ENCODE measurements at regions not wholly inside any gene's neighbourhood (a gene's known extent, or its start where the extent isn't known, plus 50 kb on each side); places are given as distances from the start of the nearest gene placed in this dataset.

GRCh38 chr18:61989138-61989537 lies 96.3 kb upstream of the RNF152 start:
- DNase-seq (ENCODE audit: low read depth) = no peak

- DNase-seq (ENCODE audit: low read depth) = no peak
Measured at GRCh38 chr18:61988100-61988499, 95.3 kb upstream of the RNF152 start.

DNA sequence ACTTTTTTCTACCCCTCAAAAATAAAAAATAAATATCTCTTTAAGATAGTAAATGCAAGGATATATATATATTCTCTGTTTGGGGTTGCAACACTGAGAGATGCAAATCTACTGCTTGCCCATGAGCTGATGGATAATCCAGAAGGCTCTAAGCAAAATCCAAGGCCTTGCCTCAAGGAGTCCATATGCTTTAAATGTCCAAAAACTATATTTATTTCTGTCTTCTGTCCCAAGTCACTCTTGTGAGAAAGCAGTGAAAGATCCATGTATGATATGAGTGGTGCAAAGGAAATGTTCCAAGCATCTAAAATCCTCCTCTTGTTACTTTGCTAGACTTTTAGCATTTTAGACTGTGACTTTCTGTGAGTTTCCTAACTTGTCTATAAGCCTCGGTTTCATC lies 92.9 kb upstream of the RNF152 start:
- no peak for DNase-seq (ENCODE audit: low read depth)

- DNase-seq (ENCODE audit: low read depth) = no peak
Measured at GRCh38 chr18:61984349-61984748, 91.5 kb upstream of the RNF152 start.

GRCh38 chr18:61982475-61982874 lies 89.7 kb upstream of the RNF152 start:
- DNase-seq (ENCODE audit: low read depth) = no peak

GRCh38 chr18:61980355-61980754 lies 87.5 kb upstream of the RNF152 start:
- peak; percentile 92 for DNase-seq (ENCODE audit: low read depth)

DNA sequence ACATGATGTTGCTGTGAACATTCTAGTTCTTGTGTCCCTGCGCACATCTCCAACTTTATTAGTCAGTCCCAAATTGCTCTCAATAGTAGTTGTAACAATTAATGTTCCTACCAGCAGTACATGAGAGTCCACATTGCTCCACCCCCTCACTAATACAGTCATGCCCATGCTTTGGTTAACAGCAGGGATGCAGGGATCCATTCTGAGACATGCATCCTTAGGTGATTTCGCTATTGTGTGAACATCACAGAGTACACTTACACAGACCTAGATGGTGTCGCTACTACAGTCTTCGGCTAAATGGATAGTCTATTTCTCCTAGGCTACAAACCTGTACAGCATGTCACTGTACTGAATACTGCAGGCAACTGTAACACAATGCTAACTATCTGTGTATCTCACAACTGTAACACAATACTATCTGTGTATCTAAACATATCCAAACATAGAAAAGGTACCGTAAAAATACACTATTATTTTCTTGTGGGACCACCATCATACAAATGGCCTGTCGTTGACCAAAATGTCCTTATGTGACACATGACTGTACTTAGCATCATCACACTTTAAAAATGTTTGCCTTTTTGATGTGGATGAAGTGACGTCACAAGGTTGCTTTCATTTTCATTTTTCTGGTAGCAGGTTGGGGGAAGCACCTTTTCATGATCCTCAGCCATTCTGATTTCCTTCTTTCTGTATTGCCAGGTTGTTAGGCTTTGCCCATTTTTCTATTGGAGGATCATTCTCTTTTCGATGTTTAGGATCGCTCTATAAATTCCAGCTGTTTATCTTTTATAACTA lies 82.9 kb upstream of the RNF152 start:
- DNase-seq (ENCODE audit: low read depth) = no peak

DNA sequence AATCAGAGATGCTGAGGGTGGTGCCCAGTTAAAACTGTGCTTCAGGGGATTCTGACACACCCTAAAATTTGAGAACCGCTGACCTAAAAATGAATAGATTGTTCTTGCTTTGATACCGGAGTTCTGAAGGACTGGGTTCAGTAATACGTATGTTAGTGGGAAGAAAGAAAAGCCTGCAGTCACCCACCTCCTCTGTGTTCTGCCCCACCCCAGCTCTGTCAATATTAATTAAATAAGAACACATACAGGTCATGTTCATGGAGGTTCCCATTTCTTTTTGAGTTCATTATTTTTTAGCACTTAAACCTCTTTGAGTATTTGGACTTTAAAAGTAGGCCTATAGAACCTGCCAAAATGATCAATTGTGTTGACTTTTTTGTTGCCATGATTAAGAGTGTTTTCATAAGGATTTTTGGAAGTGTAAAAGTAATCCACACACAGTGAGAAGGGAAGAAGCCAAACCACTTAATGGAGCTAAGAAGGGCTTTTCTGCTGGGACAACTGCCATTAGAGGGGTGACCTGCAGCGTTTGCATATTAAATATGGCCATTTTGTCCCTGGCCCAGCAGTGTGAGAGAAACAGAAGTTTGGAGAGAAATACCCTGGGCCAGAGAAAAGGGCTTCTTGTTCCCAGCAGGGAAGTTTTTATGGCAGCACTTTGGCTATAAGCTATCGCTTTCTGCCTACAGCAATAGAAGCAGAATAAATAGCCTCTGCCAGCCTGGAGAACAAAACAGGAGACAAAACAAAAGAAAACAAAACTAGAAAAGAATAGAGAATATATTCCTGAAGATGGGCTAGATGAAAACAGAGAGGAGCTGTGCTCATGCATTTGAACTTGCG lies 80.7 kb upstream of the RNF152 start:
- DNase-seq (ENCODE audit: low read depth) = no peak

GRCh38 chr18:61972389-61973264 lies 79.8 kb upstream of the RNF152 start:
- no peak for DNase-seq (ENCODE audit: low read depth)

DNA sequence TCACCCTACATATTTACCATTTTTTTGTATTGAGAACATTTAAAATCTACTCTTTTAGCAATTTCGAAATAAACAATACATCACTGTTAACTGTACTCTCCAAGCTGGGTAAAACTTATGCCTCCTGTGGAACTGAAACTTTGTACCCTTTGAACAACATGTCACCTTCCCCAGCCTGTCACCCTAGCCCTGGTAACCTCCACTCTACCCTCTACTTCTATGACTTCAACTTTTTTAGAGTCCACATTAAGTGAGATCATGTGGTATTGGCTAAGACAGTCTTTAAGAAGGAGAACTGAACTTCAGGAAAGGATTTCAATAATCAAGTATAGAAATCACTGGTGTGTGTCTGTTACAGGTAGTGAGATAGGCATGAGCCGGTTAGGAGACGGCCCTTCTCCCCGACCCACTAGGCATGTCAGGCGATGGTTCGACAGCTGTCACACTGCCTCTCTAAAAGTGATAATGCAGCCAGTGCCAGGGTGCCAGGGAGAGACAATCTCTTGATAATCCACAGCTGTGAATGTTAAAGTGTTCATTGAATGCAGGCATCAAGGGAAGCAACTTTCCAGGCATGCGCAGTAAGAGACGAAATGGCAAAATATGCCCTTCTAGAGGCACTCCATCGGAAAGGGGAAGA lies 74.6 kb upstream of the RNF152 start:
- DNase-seq (ENCODE audit: low read depth) = no peak

DNA sequence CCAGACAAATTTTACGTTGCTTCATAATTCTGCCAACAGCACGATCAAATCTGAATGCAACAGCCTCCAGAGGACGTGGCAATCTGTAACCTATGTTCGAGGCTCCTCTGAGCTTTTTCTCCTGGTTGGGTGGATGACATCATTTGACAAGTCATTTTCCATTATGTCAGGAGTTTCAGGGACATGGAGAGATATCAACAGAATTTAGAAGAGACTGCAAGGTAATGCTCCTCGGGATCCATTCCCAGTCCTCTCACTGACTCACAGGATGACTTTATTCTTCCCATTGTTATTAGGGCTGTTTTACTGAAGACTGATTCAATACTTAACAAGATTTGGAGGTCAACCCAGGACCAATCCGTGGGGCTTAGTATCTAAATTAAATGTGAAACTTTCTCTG lies 72.5 kb upstream of the RNF152 start:
- DNase-seq (ENCODE audit: low read depth) = no peak

DNA sequence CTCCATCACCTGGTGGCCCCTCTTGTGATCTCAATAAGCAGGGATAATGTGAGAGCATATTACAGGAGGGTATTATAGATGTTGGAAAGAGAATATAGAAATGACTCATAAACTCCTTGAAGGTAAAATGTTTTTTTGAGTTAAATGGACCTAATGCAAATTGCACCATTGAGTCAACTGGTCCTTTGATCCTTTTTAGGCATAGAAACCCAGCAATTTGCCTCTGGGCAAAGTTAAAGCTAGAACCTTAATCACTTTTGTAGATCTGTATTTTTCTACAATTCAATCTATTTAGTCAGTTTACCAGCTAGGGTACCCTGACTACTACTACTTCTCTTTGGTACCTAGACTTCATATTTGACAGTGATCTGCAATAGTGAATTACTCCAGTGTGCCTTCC lies 71.8 kb upstream of the RNF152 start:
- DNase-seq (ENCODE audit: low read depth) = no peak

- no peak for DNase-seq (ENCODE audit: low read depth)
Measured at GRCh38 chr18:61963705-61964104, 70.9 kb upstream of the RNF152 start.

DNA sequence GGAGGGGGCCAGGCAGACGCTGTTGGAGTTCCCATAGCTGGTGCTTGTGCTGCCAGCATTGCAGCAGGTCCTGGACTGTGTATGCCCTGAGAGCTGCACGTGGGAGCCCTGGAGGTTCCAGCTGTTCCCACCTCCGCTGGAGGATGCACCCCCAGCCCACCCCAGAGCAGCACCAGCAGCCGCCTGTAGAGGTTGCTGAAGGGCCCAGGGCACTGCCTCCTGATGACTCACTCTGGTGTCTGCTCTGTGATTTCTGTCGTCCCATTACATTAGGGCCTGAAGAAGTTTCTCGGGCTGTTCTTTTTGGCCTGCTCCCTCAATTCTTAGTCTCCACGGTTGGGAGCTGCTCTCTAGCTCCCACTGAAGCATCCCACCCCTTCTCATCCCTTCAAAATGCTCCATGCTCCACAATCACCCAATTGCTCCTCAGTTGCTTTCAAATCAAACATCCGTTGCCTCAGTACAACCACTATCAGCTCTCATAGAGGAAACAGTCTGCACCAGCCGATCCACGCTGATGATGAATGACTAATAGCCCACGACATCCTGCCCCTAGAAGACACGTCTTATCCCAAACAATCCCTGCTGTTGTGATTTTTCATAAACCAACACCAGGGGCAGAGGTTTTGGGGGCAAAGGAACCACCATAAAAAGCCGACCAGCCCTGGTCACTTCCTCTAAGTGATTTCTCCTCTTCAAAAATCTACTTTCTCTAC lies 65.2 kb upstream of the RNF152 start:
- no peak for DNase-seq (ENCODE audit: low read depth)

DNA sequence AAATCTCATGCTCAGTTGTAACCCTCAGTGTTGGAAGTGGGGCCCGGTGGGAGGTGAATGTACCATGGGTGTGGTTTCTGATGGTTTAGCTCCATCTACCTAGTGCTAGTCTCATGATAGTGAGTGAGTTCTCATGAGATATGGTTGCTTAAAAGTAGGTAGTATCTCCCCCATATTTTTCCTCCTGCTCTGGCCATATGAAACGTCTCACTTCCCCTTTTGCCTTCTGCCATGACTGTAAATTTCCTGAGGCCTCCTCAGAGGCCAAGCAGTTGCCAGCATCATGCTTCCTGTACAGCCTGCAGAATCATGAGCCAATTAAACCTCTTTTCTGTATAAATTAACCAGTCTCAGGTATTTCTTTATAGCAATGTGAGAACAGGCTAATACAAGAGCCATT lies 62.8 kb upstream of the RNF152 start:
- no peak for DNase-seq (ENCODE audit: low read depth)

- DNase-seq (ENCODE audit: low read depth) = no peak
Measured at GRCh38 chr18:61954096-61954746, 61.4 kb upstream of the RNF152 start.

DNA sequence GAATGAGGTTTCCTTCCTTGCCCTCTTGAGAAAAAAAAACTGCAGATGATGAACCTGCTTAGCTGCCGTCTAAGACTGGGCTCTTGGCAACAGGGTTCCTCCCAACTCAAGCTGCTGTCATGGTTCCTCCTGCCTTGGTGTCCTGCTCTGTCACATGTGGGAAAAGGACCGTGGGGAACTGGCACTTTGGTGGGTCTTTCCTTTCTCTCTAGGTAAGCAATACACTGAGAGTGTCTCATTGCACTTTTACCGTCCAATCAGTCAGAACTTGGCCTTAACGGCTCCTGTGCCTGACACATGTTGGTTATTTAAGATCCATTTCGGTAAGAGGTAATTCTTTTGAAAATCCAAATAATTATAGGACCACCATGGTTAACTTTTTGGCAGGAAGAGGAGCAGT lies 60.8 kb upstream of the RNF152 start:
- DNase-seq (ENCODE audit: low read depth) = no peak

- no peak for DNase-seq (ENCODE audit: low read depth)
Measured at GRCh38 chr18:61953161-61953560, 60.4 kb upstream of the RNF152 start.

DNA sequence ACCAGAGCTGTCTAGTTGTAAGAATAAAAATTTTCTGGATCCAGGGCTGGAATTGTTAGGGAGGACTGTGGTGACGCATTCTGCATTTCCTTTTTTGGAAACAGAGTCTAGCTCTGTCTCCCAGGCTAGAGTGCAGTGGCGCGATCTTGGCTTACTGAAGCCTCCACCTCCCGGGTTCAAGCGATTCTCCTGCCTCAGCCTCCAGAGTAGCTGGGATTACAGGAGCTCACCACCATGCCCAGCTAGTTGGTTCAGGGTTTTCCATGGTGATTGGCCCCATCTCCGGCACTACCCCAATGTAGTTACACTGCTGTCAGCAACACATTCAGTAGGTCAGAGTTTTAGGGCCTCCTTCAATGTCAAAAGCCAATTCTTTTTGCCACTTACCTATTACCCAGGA lies 58.6 kb upstream of the RNF152 start:
- DNase-seq (ENCODE audit: low read depth) = no peak

DNA sequence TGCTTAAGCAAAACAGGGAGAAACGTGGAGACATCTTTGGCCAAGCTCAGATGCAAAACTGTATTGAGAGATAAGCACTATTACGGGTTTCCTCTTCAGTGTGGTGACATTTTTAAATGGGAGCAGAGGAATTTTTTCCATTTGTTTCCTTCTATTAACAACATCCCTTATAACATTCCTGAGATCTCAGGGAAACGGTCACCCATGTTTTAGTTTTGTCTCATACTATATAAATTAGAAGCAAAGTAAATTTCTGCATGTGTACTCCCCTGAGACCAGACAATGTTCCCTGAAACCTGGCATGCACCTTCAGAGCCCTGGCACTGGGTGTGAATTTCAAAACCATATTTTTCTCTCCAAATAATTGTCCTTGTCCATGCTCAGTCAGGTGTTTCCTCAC lies 57.6 kb upstream of the RNF152 start:
- DNase-seq (ENCODE audit: low read depth) = no peak

DNA sequence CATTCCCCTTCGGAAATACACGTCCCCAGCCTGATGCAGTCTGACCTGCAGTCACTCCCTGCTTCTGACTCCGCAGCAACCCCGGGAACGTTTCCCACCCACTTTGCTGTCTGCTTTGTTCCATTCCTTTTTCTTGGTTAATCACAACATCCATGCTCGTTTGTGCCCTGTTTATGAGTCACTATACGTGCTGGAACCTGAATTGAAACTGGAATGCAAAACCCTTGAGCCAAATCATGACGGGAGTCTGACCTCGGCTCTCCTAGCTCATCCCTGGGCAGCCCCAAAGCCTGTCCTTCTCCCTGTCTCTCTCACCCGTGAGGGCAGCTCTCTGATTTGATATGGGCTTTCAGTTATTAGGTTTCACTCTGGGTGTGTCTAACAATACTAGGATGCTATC lies 57.1 kb upstream of the RNF152 start:
- DNase-seq (ENCODE audit: low read depth) = peak; percentile 44
